ENCODE measurements at regions not wholly inside any gene's neighbourhood (a gene's known extent, or its start where the extent isn't known, plus 50 kb on each side); places are given as distances from the start of the nearest gene placed in this dataset.

DNA sequence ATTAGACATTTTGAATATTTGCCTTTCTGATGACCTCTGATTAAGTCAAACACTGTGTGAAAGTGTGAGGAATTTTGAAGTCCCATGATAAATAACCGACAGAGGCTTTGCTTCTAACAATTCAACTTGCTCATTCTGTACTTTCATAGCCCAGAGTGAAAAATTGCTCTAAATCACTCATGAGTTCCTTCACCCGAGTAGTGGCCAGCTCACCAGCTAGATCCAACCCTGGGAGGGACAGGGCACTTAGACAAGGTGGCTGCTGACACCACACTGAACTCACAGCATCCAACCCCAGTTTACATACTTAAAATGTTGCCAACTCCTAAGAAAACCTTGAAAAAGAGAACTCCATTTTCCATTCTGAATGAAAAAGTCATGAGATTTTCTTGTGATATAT lies 80.0 kb upstream of the LYZL1 start:
- TF ChIP-seq, protein P1, sequence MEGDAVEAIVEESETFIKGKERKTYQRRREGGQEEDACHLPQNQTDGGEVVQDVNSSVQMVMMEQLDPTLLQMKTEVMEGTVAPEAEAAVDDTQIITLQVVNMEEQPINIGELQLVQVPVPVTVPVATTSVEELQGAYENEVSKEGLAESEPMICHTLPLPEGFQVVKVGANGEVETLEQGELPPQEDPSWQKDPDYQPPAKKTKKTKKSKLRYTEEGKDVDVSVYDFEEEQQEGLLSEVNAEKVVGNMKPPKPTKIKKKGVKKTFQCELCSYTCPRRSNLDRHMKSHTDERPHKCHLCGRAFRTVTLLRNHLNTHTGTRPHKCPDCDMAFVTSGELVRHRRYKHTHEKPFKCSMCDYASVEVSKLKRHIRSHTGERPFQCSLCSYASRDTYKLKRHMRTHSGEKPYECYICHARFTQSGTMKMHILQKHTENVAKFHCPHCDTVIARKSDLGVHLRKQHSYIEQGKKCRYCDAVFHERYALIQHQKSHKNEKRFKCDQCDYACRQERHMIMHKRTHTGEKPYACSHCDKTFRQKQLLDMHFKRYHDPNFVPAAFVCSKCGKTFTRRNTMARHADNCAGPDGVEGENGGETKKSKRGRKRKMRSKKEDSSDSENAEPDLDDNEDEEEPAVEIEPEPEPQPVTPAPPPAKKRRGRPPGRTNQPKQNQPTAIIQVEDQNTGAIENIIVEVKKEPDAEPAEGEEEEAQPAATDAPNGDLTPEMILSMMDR (conservative IDR thresholded peaks at IDR 0.05), result no peak
- no peak for TF ChIP-seq ZFX (IDR thresholded peaks at IDR 0.05)
